HEK293 (cell line): ENCODE measurements at regions not wholly inside any gene's neighbourhood (a gene's known extent, or its start where the extent isn't known, plus 50 kb on each side); places are given as distances from the start of the nearest gene placed in this dataset.

ENCODE experiments used
- KLF1 ChIP-seq: fragments of 450-650 bp; formaldehyde crosslinking; IDR thresholded peaks from 2 replicates; pipeline ENCODE4 v1.5.1; 2016; ENCODE audit warnings: missing biosample characterization, missing genetic modification characterization
- PATZ1 ChIP-seq: fragments of 450-650 bp; formaldehyde crosslinking; IDR thresholded peaks from 2 replicates; pipeline ENCODE4 v1.5.1; 2016; ENCODE audit warnings: missing biosample characterization, missing genetic modification characterization
- YY1 ChIP-seq: fragments of 450-650 bp; formaldehyde crosslinking; IDR thresholded peaks from 2 replicates; pipeline ENCODE4 v1.5.1; 2018; ENCODE audit warnings: missing biosample characterization, missing genetic modification characterization
- ZBTB11 ChIP-seq: fragments of 450-650 bp; formaldehyde crosslinking; conservative IDR thresholded peaks from 2 replicates; pipeline ENCODE4 v1.5.1; 2016; ENCODE audit warnings: low read depth, missing biosample characterization, missing genetic modification characterization
- ZBTB7A ChIP-seq: fragments of 450-650 bp; formaldehyde crosslinking; IDR thresholded peaks from 2 replicates; pipeline ENCODE4 v1.5.1; 2016; ENCODE audit warnings: low read depth, missing biosample characterization, missing genetic modification characterization
- ZNF292 ChIP-seq: fragments of 450-650 bp; formaldehyde crosslinking; IDR thresholded peaks from 2 replicates; pipeline ENCODE4 v1.5.1; 2016; ENCODE audit warnings: low read depth, missing biosample characterization, missing genetic modification characterization, borderline replicate concordance
- ZNF341 ChIP-seq: fragments of 450-650 bp; formaldehyde crosslinking; IDR thresholded peaks from 2 replicates; pipeline ENCODE4; 2016; ENCODE audit warnings: low read depth, missing biosample characterization, missing genetic modification characterization
- ZNF558 ChIP-seq: fragments of 450-650 bp; formaldehyde crosslinking; IDR thresholded peaks from 2 replicates; pipeline ENCODE4 v1.5.1; 2016; ENCODE audit warnings: missing biosample characterization, missing genetic modification characterization
- ZNF837 ChIP-seq: fragments of 450-650 bp; formaldehyde crosslinking; IDR thresholded peaks from 2 replicates; pipeline ENCODE4 v1.5.1; 2016; ENCODE audit warnings: missing biosample characterization, missing genetic modification characterization
- TF ChIP-seq, protein P1 (sequence below): fragments of 450-650 bp; formaldehyde crosslinking; IDR thresholded peaks from 2 replicates; pipeline ENCODE4 v1.5.1; 2016; ENCODE audit warnings: missing biosample characterization, missing genetic modification characterization

DNA sequence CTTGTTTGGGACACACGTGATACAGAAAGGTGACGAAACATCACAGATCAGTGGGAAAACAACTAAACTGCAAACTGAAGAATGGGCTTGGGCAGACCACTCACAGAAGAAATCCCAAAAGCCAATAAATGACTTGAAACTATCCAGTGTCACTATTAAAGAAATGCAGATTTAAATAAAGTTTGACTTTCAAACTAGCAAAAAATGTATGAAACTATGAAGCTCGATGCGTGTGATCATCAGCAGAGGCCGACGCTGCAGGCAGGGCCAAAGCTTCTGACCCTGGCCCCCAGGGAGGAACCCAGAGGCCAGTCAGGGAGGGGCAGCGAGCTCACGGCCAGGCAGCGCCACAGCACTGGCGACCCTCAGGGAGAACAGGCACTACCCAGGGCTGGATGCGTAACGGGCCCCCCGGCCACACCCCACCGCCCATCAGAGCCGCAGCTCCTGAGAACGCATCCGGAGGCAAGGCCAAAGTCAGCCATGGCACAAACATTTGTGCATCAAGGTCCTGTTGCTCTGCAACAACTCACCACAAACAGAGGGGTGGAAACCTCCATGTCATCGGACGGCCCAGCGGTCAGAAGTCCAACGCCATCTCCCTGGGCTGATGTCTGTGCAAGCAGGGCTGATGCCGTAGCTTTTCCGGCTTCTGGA is 94.1 kb downstream of the YTHDF1 start:
- TF ChIP-seq YY1 (tag by site-specific recombination): no peak
- TF ChIP-seq ZNF341 (tag by site-specific recombination): no peak
- TF ChIP-seq ZNF292 (tag by site-specific recombination): no peak
- TF ChIP-seq ZNF837 (tag by site-specific recombination): no peak
- TF ChIP-seq PATZ1: no peak
- TF ChIP-seq ZBTB11 (tag by site-specific recombination): no peak
- TF ChIP-seq ZBTB7A (tag by site-specific recombination): no peak
- no peak for TF ChIP-seq KLF1 (tag by site-specific recombination)
- TF ChIP-seq, protein P1, sequence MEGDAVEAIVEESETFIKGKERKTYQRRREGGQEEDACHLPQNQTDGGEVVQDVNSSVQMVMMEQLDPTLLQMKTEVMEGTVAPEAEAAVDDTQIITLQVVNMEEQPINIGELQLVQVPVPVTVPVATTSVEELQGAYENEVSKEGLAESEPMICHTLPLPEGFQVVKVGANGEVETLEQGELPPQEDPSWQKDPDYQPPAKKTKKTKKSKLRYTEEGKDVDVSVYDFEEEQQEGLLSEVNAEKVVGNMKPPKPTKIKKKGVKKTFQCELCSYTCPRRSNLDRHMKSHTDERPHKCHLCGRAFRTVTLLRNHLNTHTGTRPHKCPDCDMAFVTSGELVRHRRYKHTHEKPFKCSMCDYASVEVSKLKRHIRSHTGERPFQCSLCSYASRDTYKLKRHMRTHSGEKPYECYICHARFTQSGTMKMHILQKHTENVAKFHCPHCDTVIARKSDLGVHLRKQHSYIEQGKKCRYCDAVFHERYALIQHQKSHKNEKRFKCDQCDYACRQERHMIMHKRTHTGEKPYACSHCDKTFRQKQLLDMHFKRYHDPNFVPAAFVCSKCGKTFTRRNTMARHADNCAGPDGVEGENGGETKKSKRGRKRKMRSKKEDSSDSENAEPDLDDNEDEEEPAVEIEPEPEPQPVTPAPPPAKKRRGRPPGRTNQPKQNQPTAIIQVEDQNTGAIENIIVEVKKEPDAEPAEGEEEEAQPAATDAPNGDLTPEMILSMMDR (tag by site-specific recombination): no peak
- TF ChIP-seq ZNF558 (tag by site-specific recombination): no peak
